PC-9 (cell line): ENCODE measurements at regions not wholly inside any gene's neighbourhood (a gene's known extent, or its start where the extent isn't known, plus 50 kb on each side); places are given as distances from the start of the nearest gene placed in this dataset.

Experiments used
- BruUV-seq: library from RNA; stranded (reverse); fragments of 400-500 nt; replicated peaks from 2 replicates; lab custom pipeline; 2021; lab: Mats Ljungman, UMichigan
- CTCF ChIA-PET: fragments of 300-600 bp; sonication (Branson Sonifier 250); formaldehyde crosslinking; loops from one replicate; lab custom pipeline; 2022; ENCODE audit warnings: antibody characterized with exemption; lab: Charles Lee
- POLR2A ChIA-PET: fragments of 300-600 bp; sonication (Branson Sonifier 250); formaldehyde crosslinking; loops from one replicate; lab custom pipeline; 2022; ENCODE audit warnings: antibody characterized with exemption; ENCODE audit not compliant: unreplicated experiment; lab: Charles Lee
- DNase-seq, 2 experiments: peaks; one replicate each; pipeline versions ENCODE4 v3.0.0 to v3.0.0-alpha.2; 2015 to 2022; ENCODE audit warnings: mixed read lengths in 1 of 2
- H2AFZ ChIP-seq: fragments of 200-600 bp; sonication (generic); 2 replicates; pipeline ENCODE4 v1.8.1; 2017; ENCODE audit warnings: antibody characterized with exemption
- H3F3A ChIP-seq: fragments of 200-600 bp; sonication (generic); 2 replicates; pipeline ENCODE4 v1.8.1; 2017; ENCODE audit warnings: antibody characterized with exemption, mild to moderate bottlenecking, low read depth; ENCODE audit not compliant: insufficient read depth
- H3K27ac ChIP-seq: fragments of 200-600 bp; sonication (generic); 2 replicates; pipeline ENCODE4 v1.6.1; 2016; ENCODE audit warnings: mixed run types
- H3K27me3 ChIP-seq: fragments of 200-600 bp; sonication (generic); 2 replicates; pipeline ENCODE4 v1.6.1; 2016; ENCODE audit warnings: low read depth, mixed run types; ENCODE audit not compliant: insufficient read depth
- H3K36me3 ChIP-seq: fragments of 200-600 bp; sonication (generic); 2 replicates; pipeline ENCODE4 v1.6.1; 2016; ENCODE audit warnings: low read depth, mixed run types
- H3K4me1 ChIP-seq: fragments of 200-600 bp; sonication (generic); replicated peaks from 2 replicates; pipeline ENCODE4 v1.6.1; 2016; ENCODE audit warnings: mixed run types; ENCODE audit not compliant: insufficient read depth
- H3K4me2 ChIP-seq: fragments of 200-600 bp; sonication (generic); 2 replicates; pipeline ENCODE4 v1.6.1; 2017; ENCODE audit warnings: mixed run types
- H3K4me3 ChIP-seq: fragments of 200-600 bp; sonication (generic); 2 replicates; pipeline ENCODE4 v1.6.1; 2016; ENCODE audit warnings: mixed run types
- H3K79me2 ChIP-seq: fragments of 200-600 bp; sonication (generic); 2 replicates; pipeline ENCODE4 v1.6.1; 2017; ENCODE audit warnings: low read depth, mixed run types
- H3K9me2 ChIP-seq: fragments of 200-600 bp; sonication (generic); 2 replicates; pipeline ENCODE4 v1.8.1; 2017; ENCODE audit warnings: mild to moderate bottlenecking; ENCODE audit not compliant: insufficient read depth
- H3K9me3 ChIP-seq: fragments of 200-600 bp; sonication (generic); 2 replicates; pipeline ENCODE4 v1.8.1; 2016; ENCODE audit warnings: low read depth; ENCODE audit not compliant: insufficient read depth
- H4K20me1 ChIP-seq: fragments of 200-600 bp; sonication (generic); 2 replicates; pipeline ENCODE4 v1.8.1; 2017; ENCODE audit not compliant: insufficient read depth
- EZH2 ChIP-seq: fragments of 200-600 bp; sonication (generic); IDR thresholded peaks from 2 replicates; pipeline ENCODE4 v1.8.0; 2017; ENCODE audit warnings: antibody characterized with exemption, low read depth
- intact Hi-C: fragments of 100-400 bp; cut with micrococcal nuclease; formaldehyde crosslinking; loops from one replicate; pipeline ENCODE4 v1.10.0; 2022; ENCODE audit not compliant: unreplicated experiment
- TF ChIP-seq, protein P1 (sequence below): fragments of 200-600 bp; sonication (generic); conservative IDR thresholded peaks from 2 replicates; pipeline ENCODE4 v1.6.1; 2017; ENCODE audit warnings: mixed run types, antibody characterized with exemption, mild to moderate bottlenecking, moderate library complexity

DNA sequence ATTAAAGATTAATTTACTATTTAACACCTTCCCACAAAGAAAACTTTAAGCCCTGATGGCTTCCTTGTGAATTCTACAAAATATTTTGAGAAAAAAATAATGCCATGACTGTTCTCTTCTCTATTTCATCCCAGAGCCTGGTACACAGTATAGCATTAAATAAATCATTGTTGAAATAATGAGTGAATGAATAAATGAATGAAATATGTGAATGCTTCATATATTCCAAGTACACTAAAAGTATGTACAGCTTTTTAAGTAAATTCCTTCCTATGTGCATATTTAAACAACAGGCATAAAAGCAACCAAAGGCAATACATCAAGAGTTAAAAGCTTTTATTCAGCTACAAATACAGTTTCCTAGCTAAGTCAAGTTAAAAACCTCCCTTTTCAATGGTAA lies 144.9 kb upstream of the CCDC196 start:
- Histone ChIP-seq H3F3A (no peaks in the 10 kb centered on the region), H3K9me3 (no peaks in the 10 kb centered on the region), H3K27ac (no peak overlapping the region), H2AFZ (no peak overlapping the region), H3K4me1 (no peaks in the 10 kb centered on the region), H3K9me2 (no peaks in the 10 kb centered on the region), H4K20me1 (no peaks in the 10 kb centered on the region), H3K36me3 (no peaks in the 10 kb centered on the region), H3K4me3 (no peak overlapping the region), H3K79me2 (no peaks in the 10 kb centered on the region), H3K27me3 (no peaks in the 10 kb centered on the region), H3K4me2 (no peak overlapping the region)
- TF ChIP-seq, protein P1, sequence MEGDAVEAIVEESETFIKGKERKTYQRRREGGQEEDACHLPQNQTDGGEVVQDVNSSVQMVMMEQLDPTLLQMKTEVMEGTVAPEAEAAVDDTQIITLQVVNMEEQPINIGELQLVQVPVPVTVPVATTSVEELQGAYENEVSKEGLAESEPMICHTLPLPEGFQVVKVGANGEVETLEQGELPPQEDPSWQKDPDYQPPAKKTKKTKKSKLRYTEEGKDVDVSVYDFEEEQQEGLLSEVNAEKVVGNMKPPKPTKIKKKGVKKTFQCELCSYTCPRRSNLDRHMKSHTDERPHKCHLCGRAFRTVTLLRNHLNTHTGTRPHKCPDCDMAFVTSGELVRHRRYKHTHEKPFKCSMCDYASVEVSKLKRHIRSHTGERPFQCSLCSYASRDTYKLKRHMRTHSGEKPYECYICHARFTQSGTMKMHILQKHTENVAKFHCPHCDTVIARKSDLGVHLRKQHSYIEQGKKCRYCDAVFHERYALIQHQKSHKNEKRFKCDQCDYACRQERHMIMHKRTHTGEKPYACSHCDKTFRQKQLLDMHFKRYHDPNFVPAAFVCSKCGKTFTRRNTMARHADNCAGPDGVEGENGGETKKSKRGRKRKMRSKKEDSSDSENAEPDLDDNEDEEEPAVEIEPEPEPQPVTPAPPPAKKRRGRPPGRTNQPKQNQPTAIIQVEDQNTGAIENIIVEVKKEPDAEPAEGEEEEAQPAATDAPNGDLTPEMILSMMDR = no peak
- no peak for TF ChIP-seq EZH2
- ChIA-PET CTCF (no interaction called here), POLR2A (no interaction called here)
- no peak for DNase-seq
- no TSS peak for BruUV-seq
- intact Hi-C loops = no loop called here

DNA sequence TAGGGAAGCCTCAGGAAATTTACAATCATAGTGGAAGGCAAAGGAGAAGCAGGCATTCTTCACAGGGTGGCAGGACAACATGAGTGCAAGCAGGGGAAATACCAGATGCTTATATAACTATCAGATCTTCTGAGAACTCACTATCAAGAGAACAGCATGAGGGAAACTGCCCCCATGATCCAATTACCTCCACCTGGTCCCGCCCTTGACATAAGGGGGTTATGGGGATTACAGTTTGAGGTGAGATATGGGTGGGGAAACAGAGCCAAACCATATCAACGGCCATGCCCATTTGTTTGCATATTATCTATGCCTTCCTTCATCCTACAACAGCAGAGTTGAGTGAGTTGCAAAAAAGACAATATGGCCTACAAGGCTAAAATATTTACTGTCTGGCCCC lies 140.2 kb upstream of the CCDC196 start:
- intact Hi-C loops = no loop called here
- H3K79me2 ChIP-seq = no peaks in the 10 kb centered on the region
- H2AFZ ChIP-seq = no peak overlapping the region
- TF ChIP-seq EZH2 = no peak
- TF ChIP-seq, protein P1 = no peak
- no peak overlapping the region for H3K27ac ChIP-seq
- H4K20me1 ChIP-seq = no peaks in the 10 kb centered on the region
- CTCF ChIA-PET = no interaction called here
- no peaks in the 10 kb centered on the region for H3K27me3 ChIP-seq
- H3K4me2 ChIP-seq = no peak overlapping the region
- no TSS peak for BruUV-seq
- no peak overlapping the region for H3K4me3 ChIP-seq
- POLR2A ChIA-PET = no interaction called here
- H3K9me3 ChIP-seq = 0 out of 2 replicates have a peak, but pooled peaks cover 8% of the 10 kb centered on the region
- no peaks in the 10 kb centered on the region for H3K4me1 ChIP-seq
- H3K9me2 ChIP-seq = no peaks in the 10 kb centered on the region
- DNase-seq = no peak
- no peaks in the 10 kb centered on the region for H3F3A ChIP-seq
- H3K36me3 ChIP-seq = no peaks in the 10 kb centered on the region

DNA sequence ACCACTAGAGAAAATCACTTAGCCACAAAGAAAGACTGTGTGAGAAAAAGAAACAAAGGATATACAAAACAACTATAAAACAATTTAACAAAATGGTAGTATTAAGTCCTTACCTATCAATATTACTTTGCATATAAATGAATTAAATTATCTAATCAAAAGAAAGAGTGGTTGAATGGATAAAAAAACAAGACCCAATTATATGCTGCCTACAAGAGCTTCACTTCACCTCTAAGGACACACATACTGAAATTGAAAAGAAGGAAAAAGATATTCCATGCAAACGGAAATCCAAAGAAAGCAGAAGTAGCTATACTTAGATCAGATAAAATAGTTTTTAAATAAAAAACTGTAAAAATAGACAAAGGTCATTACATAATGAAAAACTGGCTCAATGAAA lies 134.9 kb upstream of the CCDC196 start:
- Histone ChIP-seq H3F3A (no peaks in the 10 kb centered on the region), H3K9me2 (no peaks in the 10 kb centered on the region), H3K27me3 (no peaks in the 10 kb centered on the region), H3K4me2 (no peak overlapping the region), H3K79me2 (no peaks in the 10 kb centered on the region), H4K20me1 (no peaks in the 10 kb centered on the region), H3K27ac (no peak overlapping the region), H3K4me1 (no peaks in the 10 kb centered on the region), H3K9me3 (0 out of 2 replicates have a peak, but pooled peaks cover 8% of the 10 kb centered on the region), H3K36me3 (no peaks in the 10 kb centered on the region), H2AFZ (no peak overlapping the region), H3K4me3 (no peak overlapping the region)
- ChIA-PET CTCF (no interaction called here), POLR2A (no interaction called here)
- intact Hi-C loops = loop anchor here (10.0 kb wide), 1 partner anchor 793 kb away; no protein-coding TSS in a partner anchor
- no peak for DNase-seq
- BruUV-seq = no TSS peak
- TF ChIP-seq, protein P1 = no peak
- no peak for TF ChIP-seq EZH2
